Uterus (tissue), 2 donors: ENCODE measurements at regions not wholly inside any gene's neighbourhood (a gene's known extent, or its start where the extent isn't known, plus 50 kb on each side); places are given as distances from the start of the nearest gene placed in this dataset.

ENCODE experiments used
- CTCF ChIP-seq, 4 experiments: fragments of 200-600 bp in 2 of 4; fragments of 450-650 bp in 2 of 4; sonication (generic) in 2 of 4; IDR thresholded peaks; one replicate each; pipeline ENCODE4 v1.5.1; 2016 to 2019; ENCODE audit warnings: antibody characterized with exemption in 4 of 4, mild to moderate bottlenecking in 2 of 4, moderate library complexity in 1 of 4
- POLR2A ChIP-seq, 2 donors: fragments of 450-650 bp; IDR thresholded peaks; one replicate each; pipeline ENCODE4 v1.6.1; 2016; ENCODE audit warnings: antibody characterized with exemption in 2 of 2, mild to moderate bottlenecking in 1 of 2, moderate library complexity in 1 of 2

GRCh38 chr6:12356983-12357972 is 67.1 kb downstream of the EDN1 start:
- no peak for TF ChIP-seq POLR2A (IDR thresholded peaks at IDR 0.05)
- TF ChIP-seq CTCF (IDR thresholded peaks at IDR 0.05), result no peak
